GM19025 (cell line): ENCODE measurements at regions not wholly inside any gene's neighbourhood (a gene's known extent, or its start where the extent isn't known, plus 50 kb on each side); places are given as distances from the start of the nearest gene placed in this dataset.

Experiments used
- ATAC-seq: cut with Tn5 transposase; IDR thresholded peaks from one replicate; pipeline ENCODE4 v1.9.1; 2021; ENCODE audit warnings: mild to moderate bottlenecking, low read depth, moderate library complexity; ENCODE audit not compliant: unreplicated experiment

GRCh38 chr3:150222691-150223489 lies 185.2 kb upstream of the TSC22D2 start:
- no peak for ATAC-seq

GRCh38 chr3:150221904-150222523 lies 186.1 kb upstream of the TSC22D2 start:
- no peak for ATAC-seq

- ATAC-seq, result no peak
Measured at GRCh38 chr3:150220799-150221198, 187.3 kb upstream of the TSC22D2 start.

- ATAC-seq, result no peak
Measured at GRCh38 chr3:150220041-150220440, 188.1 kb upstream of the TSC22D2 start.

GRCh38 chr3:150218841-150219240 lies 189.3 kb upstream of the TSC22D2 start:
- ATAC-seq, result no peak

GRCh38 chr3:150218236-150218635 lies 189.9 kb upstream of the TSC22D2 start:
- no peak for ATAC-seq

GRCh38 chr3:150217691-150218090 lies 190.4 kb upstream of the TSC22D2 start:
- no peak for ATAC-seq

GRCh38 chr3:150216866-150217600 lies 191.1 kb upstream of the TSC22D2 start:
- no peak for ATAC-seq

GRCh38 chr3:150216041-150216811 lies 191.9 kb upstream of the TSC22D2 start:
- no peak for ATAC-seq

- no peak for ATAC-seq
Measured at GRCh38 chr3:150215616-150216015, 192.5 kb upstream of the TSC22D2 start.

GRCh38 chr3:150213577-150213976 lies 194.5 kb upstream of the TSC22D2 start:
- ATAC-seq, result no peak

GRCh38 chr3:150210461-150211110 lies 197.5 kb upstream of the TSC22D2 start:
- no peak for ATAC-seq

GRCh38 chr3:150203273-150203672 lies 204.8 kb upstream of the TSC22D2 start:
- no peak for ATAC-seq

GRCh38 chr3:150202711-150203110 lies 205.4 kb upstream of the TSC22D2 start:
- no peak for ATAC-seq

- no peak for ATAC-seq
Measured at GRCh38 chr3:150194957-150195356, 213.1 kb upstream of the TSC22D2 start.

- no peak for ATAC-seq
Measured at GRCh38 chr3:150194513-150194912, 213.6 kb upstream of the TSC22D2 start.

- ATAC-seq, result no peak
Measured at GRCh38 chr3:150184426-150185071, 213.9 kb upstream of the PFN2 start.

GRCh38 chr3:150183678-150184425 lies 213.2 kb upstream of the PFN2 start:
- ATAC-seq, result peak; percentile 93

- ATAC-seq, result no peak
Measured at GRCh38 chr3:150180334-150180733, 209.6 kb upstream of the PFN2 start.
